ENCODE measurements at regions not wholly inside any gene's neighbourhood (a gene's known extent, or its start where the extent isn't known, plus 50 kb on each side); places are given as distances from the start of the nearest gene placed in this dataset.

- in situ Hi-C loops (cut with MboI; ENCODE audit: low pct_unique_long_range_greater_than_20kb, low sequenced_read_pairs) = no loop called here
- no peak for DNase-seq
These were observed 213.7 kb downstream of the BARX2 start for GRCh38 chr11:129589190-129589860.

GRCh38 chr11:129590030-129590752 is 214.5 kb downstream of the BARX2 start:
- in situ Hi-C loops (cut with MboI; ENCODE audit: low pct_unique_long_range_greater_than_20kb, low sequenced_read_pairs) = no loop called here
- no peak for DNase-seq

GRCh38 chr11:129590753-129591475 is 215.3 kb downstream of the BARX2 start:
- in situ Hi-C loops (cut with MboI; ENCODE audit: low pct_unique_long_range_greater_than_20kb, low sequenced_read_pairs) = no loop called here
- no peak for DNase-seq

DNA sequence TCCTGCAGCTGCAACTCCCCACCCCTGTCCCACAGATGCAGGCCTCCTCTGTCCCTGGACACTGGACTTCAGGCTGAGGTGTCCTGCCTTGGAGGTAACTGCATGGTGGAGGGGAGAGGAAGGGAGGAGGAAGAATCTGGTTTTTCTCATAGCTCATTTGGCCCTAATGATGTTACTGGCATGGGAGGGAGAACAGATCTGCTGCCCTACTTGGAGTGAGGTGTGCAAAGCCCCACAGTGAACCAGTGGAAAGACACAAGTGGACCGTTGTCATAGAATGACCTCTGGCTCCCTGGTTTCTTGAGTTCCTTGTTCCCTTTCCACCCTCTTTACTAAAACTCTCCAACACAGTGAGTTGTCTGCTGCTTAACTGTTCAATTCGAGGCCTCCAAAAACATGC is 215.9 kb downstream of the BARX2 start:
- DNase-seq = no peak
- in situ Hi-C loops (cut with MboI; ENCODE audit: low pct_unique_long_range_greater_than_20kb, low sequenced_read_pairs) = no loop called here

DNA sequence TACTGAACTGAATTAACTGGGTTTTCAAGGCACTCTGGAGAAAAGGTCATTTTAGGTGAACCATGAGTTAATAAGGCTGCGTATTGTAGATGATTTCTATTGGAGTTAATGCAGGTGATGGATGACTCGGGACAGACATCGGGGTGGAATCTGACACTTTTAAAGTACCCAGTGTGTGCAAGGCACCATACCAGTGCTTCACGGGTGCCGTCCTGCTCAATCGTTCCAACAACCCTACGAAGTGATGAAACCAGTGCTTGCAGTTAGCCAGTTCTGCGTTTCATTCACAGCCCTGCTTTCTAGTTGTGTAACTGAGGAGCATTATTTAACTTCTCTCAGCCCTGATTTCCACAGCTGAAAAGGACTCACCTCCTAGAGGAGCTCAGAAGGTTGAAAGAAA is 216.5 kb downstream of the BARX2 start:
- DNase-seq = no peak
- in situ Hi-C loops (cut with MboI; ENCODE audit: low pct_unique_long_range_greater_than_20kb, low sequenced_read_pairs) = no loop called here

GRCh38 chr11:129593098-129593497 is 217.4 kb downstream of the BARX2 start:
- no peak for DNase-seq
- in situ Hi-C loops (cut with MboI; ENCODE audit: low pct_unique_long_range_greater_than_20kb, low sequenced_read_pairs) = no loop called here

GRCh38 chr11:129595038-129595962 is 219.7 kb downstream of the BARX2 start:
- DNase-seq = no peak
- in situ Hi-C loops (cut with MboI; ENCODE audit: low pct_unique_long_range_greater_than_20kb, low sequenced_read_pairs) = no loop called here

- in situ Hi-C loops (cut with MboI; ENCODE audit: low pct_unique_long_range_greater_than_20kb, low sequenced_read_pairs) = no loop called here
- no peak for DNase-seq
These were observed 219.3 kb upstream of the TMEM45B start for GRCh38 chr11:129596351-129596750.

DNA sequence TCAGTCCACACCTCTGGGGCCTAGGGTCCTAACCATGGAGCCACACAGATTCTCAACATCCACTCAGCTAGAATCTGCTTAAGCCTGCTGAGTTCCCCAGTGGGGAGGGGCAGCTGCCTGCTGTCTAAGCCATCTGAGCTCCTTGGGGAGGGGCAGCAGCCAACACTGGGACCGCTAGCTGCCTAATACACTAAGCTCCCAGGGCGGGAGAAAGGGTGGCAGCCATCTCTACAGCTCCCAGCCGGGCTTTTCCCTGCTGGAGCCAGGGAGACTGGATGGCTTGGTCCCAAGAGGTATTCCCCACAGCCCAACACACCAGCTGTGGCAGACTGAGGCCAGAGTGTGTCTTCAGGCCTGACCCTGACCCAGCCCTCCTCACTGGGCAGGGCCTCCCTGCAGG is 217.3 kb upstream of the TMEM45B start:
- DNase-seq = no peak
- in situ Hi-C loops (cut with MboI; ENCODE audit: low pct_unique_long_range_greater_than_20kb, low sequenced_read_pairs) = no loop called here

DNA sequence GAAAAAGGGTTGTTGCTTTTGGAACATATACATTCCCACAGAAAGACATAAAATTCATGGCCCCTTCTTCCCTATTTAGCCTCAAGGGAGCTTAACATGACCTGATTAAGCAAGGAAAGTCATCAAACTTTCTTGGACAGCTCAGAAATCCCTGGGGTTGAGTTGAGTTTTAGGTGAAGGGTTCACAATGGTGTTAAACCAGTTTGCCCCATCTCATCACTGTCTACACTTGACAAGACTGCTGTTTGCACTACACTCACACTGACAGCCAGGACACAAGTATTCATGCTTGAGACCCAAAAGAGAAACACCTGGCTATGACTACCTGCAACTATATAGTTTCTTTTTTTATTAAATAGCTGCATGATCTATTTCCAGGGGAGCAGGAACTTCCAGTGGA is 209.8 kb upstream of the TMEM45B start:
- in situ Hi-C loops (cut with MboI; ENCODE audit: low pct_unique_long_range_greater_than_20kb, low sequenced_read_pairs) = no loop called here
- no peak for DNase-seq

- in situ Hi-C loops (cut with MboI; ENCODE audit: low pct_unique_long_range_greater_than_20kb, low sequenced_read_pairs) = no loop called here
- no peak for DNase-seq
These were observed 206.9 kb upstream of the TMEM45B start for GRCh38 chr11:129608711-129609110.

GRCh38 chr11:129610125-129610524 is 205.5 kb upstream of the TMEM45B start:
- DNase-seq = no peak
- in situ Hi-C loops (cut with MboI; ENCODE audit: low pct_unique_long_range_greater_than_20kb, low sequenced_read_pairs) = no loop called here

GRCh38 chr11:129610545-129610944 is 205.1 kb upstream of the TMEM45B start:
- in situ Hi-C loops (cut with MboI; ENCODE audit: low pct_unique_long_range_greater_than_20kb, low sequenced_read_pairs) = no loop called here
- DNase-seq = no peak

GRCh38 chr11:129611661-129612446 is 203.8 kb upstream of the TMEM45B start:
- DNase-seq = no peak
- in situ Hi-C loops (cut with MboI; ENCODE audit: low pct_unique_long_range_greater_than_20kb, low sequenced_read_pairs) = no loop called here

DNA sequence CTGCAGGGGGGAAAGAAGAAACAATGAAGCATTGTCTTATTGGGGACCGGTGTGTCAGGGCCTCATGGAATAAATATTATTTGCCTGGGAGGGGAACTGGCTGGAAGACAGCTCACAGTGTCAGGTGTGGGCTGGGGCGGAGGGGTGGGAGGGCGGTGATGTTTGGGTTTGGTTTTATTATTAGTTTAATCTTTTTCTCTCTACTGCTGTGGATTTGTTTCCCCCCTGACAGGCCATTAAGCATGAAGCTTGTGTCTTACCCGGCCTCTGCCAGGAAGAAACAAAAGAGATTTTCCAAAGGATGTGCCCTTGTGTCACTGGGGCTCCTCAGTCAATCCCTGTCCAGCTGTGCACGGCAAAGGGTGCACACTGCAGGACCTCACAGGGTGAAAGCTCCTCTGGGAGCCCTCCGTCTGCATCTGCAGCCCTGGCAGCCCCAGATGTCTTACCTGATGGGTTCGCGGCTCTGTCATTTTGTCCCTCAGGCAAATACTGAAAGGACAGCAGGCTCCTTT is 203.1 kb upstream of the TMEM45B start:
- in situ Hi-C loops (cut with MboI; ENCODE audit: low pct_unique_long_range_greater_than_20kb, low sequenced_read_pairs) = no loop called here
- no peak for DNase-seq

DNA sequence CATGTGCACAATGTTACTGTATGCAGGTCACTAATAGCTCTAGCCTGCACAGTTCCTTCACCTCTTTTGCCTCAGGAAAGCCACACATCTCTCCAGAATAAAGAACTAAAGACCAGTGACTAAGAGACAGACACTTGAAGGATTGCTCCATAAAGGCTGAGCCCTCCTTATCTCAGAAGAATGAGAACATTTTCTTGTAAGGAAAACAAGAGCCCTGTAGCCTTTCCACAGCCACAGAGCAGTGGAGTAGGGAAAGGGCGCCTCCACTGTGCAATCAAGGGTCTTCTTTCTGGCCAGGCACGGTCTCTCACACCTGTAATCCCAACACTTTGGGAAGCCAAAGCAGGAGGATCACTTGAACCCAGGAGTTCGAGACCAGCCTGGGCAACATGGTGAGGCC is 202.6 kb upstream of the TMEM45B start:
- in situ Hi-C loops (cut with MboI; ENCODE audit: low pct_unique_long_range_greater_than_20kb, low sequenced_read_pairs) = no loop called here
- no peak for DNase-seq

- no peak for DNase-seq
- in situ Hi-C loops (cut with MboI; ENCODE audit: low pct_unique_long_range_greater_than_20kb, low sequenced_read_pairs) = no loop called here
These were observed 201.2 kb upstream of the TMEM45B start for GRCh38 chr11:129614256-129614944.

DNA sequence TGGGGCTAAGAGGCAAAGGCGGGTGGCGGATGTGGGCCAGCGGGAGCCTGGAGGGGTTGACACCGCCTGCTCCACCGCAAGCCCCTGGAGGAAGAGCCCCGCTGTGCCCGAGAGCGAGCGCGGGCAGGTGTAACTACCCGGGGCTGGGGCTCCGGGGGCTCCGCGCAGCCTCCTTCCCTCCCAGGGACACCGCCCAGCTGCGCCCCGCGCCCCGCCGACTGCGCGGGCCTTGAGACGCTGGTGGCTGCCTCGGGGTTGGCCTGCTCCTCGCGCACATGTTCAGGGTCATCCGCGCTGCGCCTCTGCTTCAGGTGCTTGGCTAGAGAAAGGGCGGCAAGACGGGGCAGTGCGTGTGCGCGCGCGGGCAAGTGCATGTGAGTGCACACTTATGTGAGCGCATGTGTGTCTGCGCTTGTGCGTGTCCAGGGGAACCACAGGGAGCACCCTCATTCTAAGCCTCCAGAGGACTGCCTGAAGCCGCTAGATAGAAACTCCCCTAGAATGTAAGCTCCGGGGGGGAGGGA is 197.5 kb upstream of the TMEM45B start:
- no peak for DNase-seq
- in situ Hi-C loops (cut with MboI; ENCODE audit: low pct_unique_long_range_greater_than_20kb, low sequenced_read_pairs) = no loop called here

All from KBM-7 (cell line).